Activated naive CD4-positive, alpha-beta T cell treated with anti-CD3 and anti-CD28 coated beads, Interleukin-2, amount 50 U/mL, for 16 hours (primary cell): ENCODE measurements at regions not wholly inside any gene's neighbourhood (a gene's known extent, or its start where the extent isn't known, plus 50 kb on each side); places are given as distances from the start of the nearest gene placed in this dataset.
"Not testable (repeated sequence)": the region's sequence is repeated elsewhere in the genome, so short reads cannot be mapped to it uniquely, and the experiment has no call there.

Source experiments
- DNase-seq: peaks from one replicate; pipeline ENCODE4 v3.0.0-alpha.2; 2020

- not testable (repeated sequence) for DNase-seq
Observed at GRCh38 chr1:60913708-60914107, 168.7 kb upstream of the NFIA start.

- no peak for DNase-seq
Observed at GRCh38 chr1:60913039-60913438, 169.3 kb upstream of the NFIA start.

GRCh38 chr1:60911966-60912697, 170.2 kb upstream of the NFIA start:
- DNase-seq, result no peak

- no peak for DNase-seq
Observed at GRCh38 chr1:60908159-60908558, 174.2 kb upstream of the NFIA start.

GRCh38 chr1:60906526-60906925, 175.8 kb upstream of the NFIA start:
- no peak for DNase-seq

- no peak for DNase-seq
Observed at GRCh38 chr1:60906039-60906438, 176.3 kb upstream of the NFIA start.

GRCh38 chr1:60904099-60904851, 178.1 kb upstream of the NFIA start:
- no peak for DNase-seq

- no peak for DNase-seq
Observed at GRCh38 chr1:60903591-60903990, 178.8 kb upstream of the NFIA start.

GRCh38 chr1:60899464-60899863, 182.9 kb upstream of the NFIA start:
- DNase-seq, result no peak

GRCh38 chr1:60898987-60899386, 183.4 kb upstream of the NFIA start:
- no peak for DNase-seq

- no peak for DNase-seq
Observed at GRCh38 chr1:60898413-60898812, 183.9 kb upstream of the NFIA start.

- no peak for DNase-seq
Observed at GRCh38 chr1:60896701-60897363, 185.5 kb upstream of the NFIA start.

GRCh38 chr1:60895701-60896100, 186.7 kb upstream of the NFIA start:
- DNase-seq, result no peak

GRCh38 chr1:60895252-60895651, 187.1 kb upstream of the NFIA start:
- DNase-seq, result no peak

- no peak for DNase-seq
Observed at GRCh38 chr1:60894741-60895140, 187.6 kb upstream of the NFIA start.

GRCh38 chr1:60894130-60894529, 188.2 kb upstream of the NFIA start:
- no peak for DNase-seq

GRCh38 chr1:60893136-60893930, 189.0 kb upstream of the NFIA start:
- DNase-seq, result no peak

- DNase-seq, result no peak
Observed at GRCh38 chr1:60891765-60892164, 190.6 kb upstream of the NFIA start.

GRCh38 chr1:60891281-60891680, 191.1 kb upstream of the NFIA start:
- DNase-seq, result no peak

- DNase-seq, result no peak
Observed at GRCh38 chr1:60890664-60891063, 191.7 kb upstream of the NFIA start.

GRCh38 chr1:60889709-60890108, 192.7 kb upstream of the NFIA start:
- DNase-seq, result no peak

GRCh38 chr1:60888126-60888525, 194.2 kb upstream of the NFIA start:
- no peak for DNase-seq

GRCh38 chr1:60886793-60887331, 195.5 kb upstream of the NFIA start:
- DNase-seq, result no peak
